ENCODE measurements at regions not wholly inside any gene's neighbourhood (a gene's known extent, or its start where the extent isn't known, plus 50 kb on each side); places are given as distances from the start of the nearest gene placed in this dataset.

- ChIA-PET RAD21 (ENCODE audit: low non-redundant PET in 1 of 2, low total read pairs in 2 of 2, uncharacterized antibody in 2 of 2, unreplicated experiment in 2 of 2) (no interaction called here), CTCF (no interaction called here), POLR2A (no interaction called here)
- DNase-seq (ENCODE audit: low read depth, low spot score) = no peak
- H2AFZ ChIP-seq (ENCODE audit: low read depth, low read length, poor library complexity, severe bottlenecking) = no peak overlapping the region
- TF ChIP-seq CBX3 (IDR thresholded peaks at IDR 0.05; ENCODE audit: low read depth) (no peak), POLR2A (IDR thresholded peaks at IDR 0.05; ENCODE audit: borderline replicate concordance, extremely low read depth, insufficient read depth, insufficient read length) (no peak), SIN3A (IDR thresholded peaks at IDR 0.05; ENCODE audit: low read depth) (no peak), ZBTB33 (IDR thresholded peaks at IDR 0.05; ENCODE audit: extremely low read depth, insufficient replicate concordance, low read length) (no peak), EZH2phosphoT487 (IDR thresholded peaks at IDR 0.05; ENCODE audit: borderline replicate concordance) (no peak), POLR2AphosphoS5 (IDR thresholded peaks at IDR 0.05; ENCODE audit: low read depth, low read length) (no peak), RAD21 (IDR thresholded peaks at IDR 0.05; ENCODE audit: low read depth) (no peak), EGR1 (IDR thresholded peaks at IDR 0.05; ENCODE audit: low read depth) (no peak), ELF1 (IDR thresholded peaks at IDR 0.05; ENCODE audit: borderline replicate concordance, low read depth) (no peak), FOSL1 (IDR thresholded peaks at IDR 0.05; ENCODE audit: low read depth) (no peak), YY1 (IDR thresholded peaks at IDR 0.05; ENCODE audit: extremely low read depth, insufficient replicate concordance, low read depth, low read length) (no peak), EZH2 (IDR thresholded peaks at IDR 0.05) (no peak), JUND (IDR thresholded peaks at IDR 0.05) (no peak)
- no peak overlapping the region for H3K4me3 ChIP-seq (replicated peaks in 1 of 2; ENCODE audit: low read depth in 1 of 2, low read length in 2 of 2)
- peak overlapping the region; percentile 68 for H3K4me2 ChIP-seq (ENCODE audit: low read length)
- H3K9me3 ChIP-seq (ENCODE audit: control insufficient read depth in 1 of 2, insufficient read depth in 1 of 2, low read depth in 1 of 2, low read length in 2 of 2) = no peaks in the 10 kb centered on the region
- ATAC-seq = no peak
- H3K9ac ChIP-seq (ENCODE audit: low read length) = peak overlapping the region; percentile 41
- no peaks in the 10 kb centered on the region for H3K27me3 ChIP-seq (ENCODE audit: insufficient read depth, low read length)
- H3K27ac ChIP-seq (ENCODE audit: low read depth, low read length) = peak overlapping the region; percentile 79
- H3K79me2 ChIP-seq (ENCODE audit: insufficient read depth, low read length) = no peaks in the 10 kb centered on the region
- intact Hi-C loops (cut with micrococcal nuclease) = no loop called here
- no TSS peak for BruUV-seq (replicated peaks)
- no peaks in the 10 kb centered on the region for H3K9me2 ChIP-seq (ENCODE audit: insufficient read depth)
- H3K36me3 ChIP-seq (ENCODE audit: control insufficient read depth in 1 of 2, insufficient read depth in 2 of 2, low read length in 2 of 2) = no peaks in the 10 kb centered on the region
- no peaks in the 10 kb centered on the region for H4K20me1 ChIP-seq (ENCODE audit: insufficient read depth)
- peaks cover 31 to 60% of the 10 kb centered on the region in 2 experiments for H3K4me1 ChIP-seq (ENCODE audit: control insufficient read depth in 1 of 2, insufficient read depth in 2 of 2, low read length in 2 of 2)
Measured at GRCh38 chr15:66882251-66883020, 180.4 kb downstream of the SMAD6 start.
